ENCODE measurements at regions not wholly inside any gene's neighbourhood (a gene's known extent, or its start where the extent isn't known, plus 50 kb on each side); places are given as distances from the start of the nearest gene placed in this dataset.

DNA sequence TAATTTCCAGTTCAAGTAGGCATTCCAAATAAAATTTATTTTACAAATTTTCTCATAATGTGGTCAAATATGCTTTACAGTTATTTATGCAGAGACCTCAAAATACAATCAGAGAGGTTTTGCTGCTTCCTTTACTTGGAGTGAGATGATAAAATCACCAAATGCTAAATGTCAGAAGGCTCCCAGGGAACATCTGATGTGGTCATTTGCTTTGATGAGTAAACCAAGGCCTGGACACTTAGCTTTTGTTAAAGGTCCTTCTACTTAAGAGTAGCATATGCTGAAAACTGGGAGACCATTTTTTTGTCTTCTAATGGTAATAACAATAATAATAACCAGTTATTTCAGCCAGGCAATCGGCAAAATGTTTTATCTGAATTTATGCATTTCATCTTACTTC is 60.6 kb upstream of the AKR1E2 start:
- TF ChIP-seq EGR1 (conservative IDR thresholded peaks at IDR 0.05) (no peak), SMARCE1 (IDR thresholded peaks at IDR 0.05) (no peak), ZFP36 (IDR thresholded peaks at IDR 0.05; ENCODE audit: low read depth, low read length, partially characterized antibody) (no peak), ATF7 (IDR thresholded peaks at IDR 0.05) (no peak)
- TF ChIP-seq, protein P1, sequence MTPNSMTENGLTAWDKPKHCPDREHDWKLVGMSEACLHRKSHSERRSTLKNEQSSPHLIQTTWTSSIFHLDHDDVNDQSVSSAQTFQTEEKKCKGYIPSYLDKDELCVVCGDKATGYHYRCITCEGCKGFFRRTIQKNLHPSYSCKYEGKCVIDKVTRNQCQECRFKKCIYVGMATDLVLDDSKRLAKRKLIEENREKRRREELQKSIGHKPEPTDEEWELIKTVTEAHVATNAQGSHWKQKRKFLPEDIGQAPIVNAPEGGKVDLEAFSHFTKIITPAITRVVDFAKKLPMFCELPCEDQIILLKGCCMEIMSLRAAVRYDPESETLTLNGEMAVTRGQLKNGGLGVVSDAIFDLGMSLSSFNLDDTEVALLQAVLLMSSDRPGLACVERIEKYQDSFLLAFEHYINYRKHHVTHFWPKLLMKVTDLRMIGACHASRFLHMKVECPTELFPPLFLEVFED (CRISPR knock-in tag; conservative IDR thresholded peaks at IDR 0.05) = no peak

All from K562 (cell line).